ENCODE measurements at regions not wholly inside any gene's neighbourhood (a gene's known extent, or its start where the extent isn't known, plus 50 kb on each side); places are given as distances from the start of the nearest gene placed in this dataset.

DNA sequence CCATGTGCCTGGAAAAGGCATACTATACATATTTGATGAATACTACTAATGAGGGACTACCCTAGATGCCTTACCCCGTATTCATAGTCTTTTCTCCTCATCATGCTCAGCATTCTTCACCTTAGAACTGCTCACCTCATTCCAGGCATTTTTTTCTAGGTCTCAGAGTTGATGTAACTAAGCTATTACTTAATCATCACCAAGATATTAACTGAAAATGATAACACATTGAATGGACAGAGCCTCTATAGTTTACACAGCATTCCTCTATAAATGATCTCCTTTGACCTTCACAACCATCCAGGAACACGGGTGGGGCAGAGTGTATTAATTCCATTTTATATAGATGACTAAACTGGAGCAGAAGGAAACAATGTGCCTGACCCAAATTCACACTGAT, 174.1 kb upstream of the DPH6 start:
- DNase-seq (ENCODE audit: low spot score): no peak
- intact Hi-C loops (cut with DNase I): no loop called here

DNA sequence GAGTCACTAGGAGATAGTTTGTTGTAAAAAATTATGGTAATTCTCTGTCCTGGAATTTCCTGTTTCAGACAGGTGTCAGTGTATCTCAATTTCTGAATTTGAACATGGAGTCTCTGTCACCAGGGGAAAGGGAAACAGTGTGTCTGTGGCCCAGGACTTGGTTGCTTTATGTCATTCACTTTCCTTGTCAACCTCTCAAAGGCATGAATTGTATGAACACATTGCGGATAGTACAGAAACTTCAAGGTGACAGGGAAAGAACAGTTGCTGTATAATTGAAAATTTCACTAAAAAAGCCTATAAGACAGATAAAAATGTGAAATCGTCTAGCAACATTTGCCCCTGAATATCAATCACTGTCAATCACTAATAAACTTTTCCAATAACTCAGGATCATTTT, 175.0 kb upstream of the DPH6 start:
- no peak for DNase-seq (ENCODE audit: low spot score)
- intact Hi-C loops (cut with DNase I): no loop called here

GRCh38 chr15:35721751-35722150, 175.8 kb upstream of the DPH6 start:
- no peak for DNase-seq (ENCODE audit: low spot score)
- intact Hi-C loops (cut with DNase I): no loop called here

DNA sequence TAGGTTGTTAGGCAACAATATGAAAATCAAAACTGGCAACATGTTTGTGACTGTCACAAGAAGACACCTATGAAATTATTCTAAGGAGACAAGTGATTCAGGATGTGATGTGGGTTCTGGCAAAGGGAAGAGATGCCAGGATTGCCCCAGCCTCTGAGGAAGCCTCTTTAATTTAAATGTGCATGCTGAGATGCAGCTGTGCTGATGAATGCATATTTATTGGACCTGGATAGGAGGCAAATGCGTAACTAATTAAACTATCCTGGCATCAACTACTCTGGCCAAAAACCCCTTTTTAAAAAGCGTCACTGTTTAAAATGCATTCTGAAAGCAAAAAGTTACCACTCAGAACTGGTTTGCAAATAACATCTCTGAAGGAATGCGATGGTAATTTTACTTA, 176.5 kb upstream of the DPH6 start:
- DNase-seq (ENCODE audit: low spot score): no peak
- intact Hi-C loops (cut with DNase I): no loop called here

DNA sequence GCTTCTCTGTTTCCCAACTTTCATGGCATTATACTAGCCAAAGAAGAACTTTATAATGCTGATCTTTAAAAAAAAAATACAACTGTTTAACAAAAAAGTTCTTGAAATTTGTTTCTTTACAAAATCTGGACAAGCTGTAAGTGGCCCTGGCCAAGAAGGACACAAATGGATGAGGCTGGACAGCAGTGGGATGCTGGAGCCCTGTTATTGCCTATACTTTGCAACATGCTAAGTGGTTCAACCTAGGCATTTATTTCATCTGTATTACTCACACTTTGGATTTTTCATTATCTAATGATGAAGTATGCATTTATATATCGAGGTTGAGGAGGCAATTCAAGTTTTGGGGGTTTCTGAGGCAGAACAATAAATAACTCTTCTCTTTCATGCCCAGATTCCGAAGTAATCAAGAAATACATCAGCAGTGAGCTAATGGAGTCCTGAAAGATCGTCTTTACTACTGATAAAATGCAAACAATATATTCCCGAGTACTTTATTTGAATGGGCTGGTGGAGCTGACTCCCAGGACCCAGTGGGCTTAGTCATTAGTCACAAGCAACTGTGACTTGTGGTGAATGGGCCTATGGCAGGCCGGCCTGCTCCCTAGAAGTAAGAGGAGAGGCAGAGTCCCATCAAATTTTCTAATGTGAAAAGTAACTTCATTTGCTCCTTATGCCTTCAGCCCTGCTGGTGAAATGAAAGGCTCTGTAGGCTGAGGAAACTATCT, 177.3 kb upstream of the DPH6 start:
- DNase-seq (ENCODE audit: low spot score): no peak
- intact Hi-C loops (cut with DNase I): no loop called here

GRCh38 chr15:35723852-35724251, 177.9 kb upstream of the DPH6 start:
- intact Hi-C loops (cut with DNase I): no loop called here
- no peak for DNase-seq (ENCODE audit: low spot score)

DNA sequence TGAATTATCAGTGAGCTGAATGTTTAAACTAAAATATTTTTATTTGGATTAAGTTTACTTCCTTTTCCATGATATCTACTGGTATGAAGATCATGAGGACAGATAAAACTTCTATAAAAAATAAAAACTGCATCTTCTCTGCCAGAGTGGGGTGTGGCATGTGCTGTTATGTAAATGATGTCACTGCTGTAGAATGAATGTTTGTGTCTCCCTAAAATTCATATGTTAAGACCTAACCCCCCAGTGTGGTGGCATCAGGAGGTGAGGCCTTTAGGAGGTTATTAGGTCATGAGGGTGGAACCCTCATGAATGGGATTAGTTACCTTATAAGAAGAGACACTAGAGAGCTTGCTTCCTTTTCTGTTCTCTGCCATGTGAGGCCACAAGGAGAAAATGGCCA, 178.7 kb upstream of the DPH6 start:
- intact Hi-C loops (cut with DNase I): no loop called here

DNA sequence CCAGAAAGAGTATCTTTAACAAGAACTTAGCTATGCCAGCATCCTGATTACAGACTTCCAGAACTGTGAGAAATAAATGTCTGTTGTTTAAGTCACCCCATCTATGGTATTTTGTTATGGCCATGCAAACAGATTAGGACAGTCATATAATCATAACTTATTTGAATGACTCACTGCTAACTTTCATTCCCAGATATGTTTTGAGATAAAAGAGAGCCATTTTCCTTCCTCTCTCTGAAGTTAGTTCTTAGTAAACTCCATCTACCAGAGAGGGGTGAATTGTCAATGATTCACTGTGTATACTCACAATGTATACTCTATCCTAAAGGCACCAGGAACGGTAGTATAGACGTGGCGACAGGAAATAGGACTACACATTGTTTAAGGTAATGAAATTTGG, 179.4 kb upstream of the DPH6 start:
- intact Hi-C loops (cut with DNase I): no loop called here
- DNase-seq (ENCODE audit: low spot score): no peak

More for the DNA sequence above, 178.7 kb upstream of the DPH6 start:
- no peak for DNase-seq (ENCODE audit: low spot score)

DNA sequence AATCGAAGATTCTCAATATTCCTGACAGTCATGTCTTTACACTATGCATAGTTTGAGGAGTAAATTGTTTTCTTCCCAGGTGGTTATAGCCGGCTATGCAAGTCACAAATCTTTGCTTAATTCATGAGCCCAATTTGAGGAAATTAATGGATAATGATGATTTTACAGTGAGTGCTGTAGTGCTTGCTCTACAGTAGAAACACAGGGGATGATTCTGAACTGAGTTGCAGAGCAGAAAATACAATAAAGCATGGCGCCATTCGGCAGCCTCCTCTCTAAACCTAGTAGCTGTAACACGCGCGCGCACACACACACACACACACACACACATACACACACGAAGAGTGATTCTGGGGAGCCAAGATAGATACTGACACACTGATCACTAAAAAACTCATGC, 181.7 kb upstream of the DPH6 start:
- intact Hi-C loops (cut with DNase I): no loop called here
- no peak for DNase-seq (ENCODE audit: low spot score)

- intact Hi-C loops (cut with DNase I): no loop called here
- no peak for DNase-seq (ENCODE audit: low spot score)
These were observed 182.4 kb upstream of the DPH6 start for GRCh38 chr15:35728219-35728940.

- DNase-seq (ENCODE audit: low spot score): no peak
- intact Hi-C loops (cut with DNase I): no loop called here
These were observed 190.2 kb upstream of the DPH6 start for GRCh38 chr15:35736150-35736549.

DNA sequence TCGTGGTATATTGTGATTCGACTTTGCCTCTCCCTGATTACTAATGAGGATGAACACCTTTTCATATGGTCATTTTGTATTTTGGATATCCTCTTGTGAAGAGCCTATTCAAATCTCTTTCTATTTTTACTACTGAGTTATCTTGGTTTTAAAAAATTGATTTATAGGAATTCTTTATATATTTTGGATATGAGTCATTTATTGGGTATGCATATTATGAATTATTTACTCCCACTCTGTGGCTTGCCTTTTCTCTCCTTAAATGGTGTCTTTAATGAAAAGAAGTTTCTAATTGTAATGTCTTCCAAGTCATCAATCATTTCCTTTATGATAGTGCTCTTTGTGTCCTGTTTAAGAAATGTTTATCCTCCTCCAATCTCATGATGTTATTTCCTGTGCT, 191.5 kb upstream of the DPH6 start:
- no peak for DNase-seq (ENCODE audit: low spot score)
- intact Hi-C loops (cut with DNase I): no loop called here

DNA sequence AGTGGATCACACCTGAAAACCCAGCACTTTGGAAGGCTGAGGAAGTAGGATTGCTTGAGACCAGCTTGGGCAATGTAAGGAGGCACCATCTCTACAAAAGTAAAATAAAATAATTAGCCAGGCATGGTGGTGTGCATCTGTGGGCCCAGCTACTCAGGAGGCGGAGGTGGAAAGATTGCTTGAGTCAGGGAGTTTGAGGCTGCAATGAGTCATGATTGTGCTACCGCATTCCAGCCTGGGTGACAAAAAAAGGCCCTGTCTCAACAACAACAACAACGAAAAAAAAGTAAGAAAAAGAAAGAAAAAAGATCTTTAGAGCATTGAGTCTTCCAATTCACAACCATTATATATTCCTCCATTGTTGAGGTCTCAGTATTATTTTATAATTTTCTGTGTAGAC, 192.4 kb upstream of the DPH6 start:
- DNase-seq (ENCODE audit: low spot score): no peak
- intact Hi-C loops (cut with DNase I): no loop called here

- no peak for DNase-seq (ENCODE audit: low spot score)
- intact Hi-C loops (cut with DNase I): no loop called here
These were observed 194.8 kb upstream of the DPH6 start for GRCh38 chr15:35740761-35741160.

DNA sequence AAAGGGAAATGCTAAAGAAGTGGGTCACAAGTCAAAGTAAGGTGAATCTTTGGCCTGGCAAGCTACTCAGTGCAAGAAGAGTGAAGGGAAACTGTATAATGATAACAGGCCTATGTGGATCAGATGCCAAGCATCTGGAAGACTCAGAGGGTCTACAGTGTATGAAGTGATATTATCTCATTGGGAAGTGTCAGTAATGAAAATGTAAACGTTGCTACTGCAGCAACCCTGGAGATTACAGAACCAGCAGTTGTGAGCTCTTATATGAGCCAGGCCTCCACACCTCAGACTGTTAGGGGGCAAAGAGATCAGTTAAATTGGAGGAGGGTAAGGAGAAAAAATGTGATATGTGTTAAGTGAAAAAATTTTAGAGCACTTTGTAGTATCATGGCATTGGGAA, 195.4 kb upstream of the DPH6 start:
- DNase-seq (ENCODE audit: low spot score): no peak
- intact Hi-C loops (cut with DNase I): no loop called here

DNA sequence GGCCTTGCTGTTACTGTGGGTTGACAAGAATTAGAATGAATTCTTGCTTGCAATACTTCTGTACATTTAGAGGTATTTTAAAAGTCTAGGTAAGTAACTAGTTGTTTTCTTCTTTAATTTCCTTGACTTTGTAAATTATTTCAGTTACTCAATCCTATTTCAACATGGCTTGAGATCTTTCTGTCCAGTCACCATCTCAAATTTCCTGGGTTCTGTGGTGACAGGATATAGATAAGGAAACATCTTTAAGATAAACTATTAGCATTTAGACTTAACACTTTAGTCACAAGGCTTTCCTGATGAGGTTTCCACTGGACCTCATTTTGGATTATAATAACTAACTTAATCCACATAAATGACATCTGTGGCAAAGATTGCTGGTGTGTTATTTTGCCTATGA, 195.9 kb upstream of the DPH6 start:
- DNase-seq (ENCODE audit: low spot score): no peak
- intact Hi-C loops (cut with DNase I): no loop called here

GRCh38 chr15:35743321-35743720, 197.4 kb upstream of the DPH6 start:
- no peak for DNase-seq (ENCODE audit: low spot score)
- intact Hi-C loops (cut with DNase I): no loop called here

DNA sequence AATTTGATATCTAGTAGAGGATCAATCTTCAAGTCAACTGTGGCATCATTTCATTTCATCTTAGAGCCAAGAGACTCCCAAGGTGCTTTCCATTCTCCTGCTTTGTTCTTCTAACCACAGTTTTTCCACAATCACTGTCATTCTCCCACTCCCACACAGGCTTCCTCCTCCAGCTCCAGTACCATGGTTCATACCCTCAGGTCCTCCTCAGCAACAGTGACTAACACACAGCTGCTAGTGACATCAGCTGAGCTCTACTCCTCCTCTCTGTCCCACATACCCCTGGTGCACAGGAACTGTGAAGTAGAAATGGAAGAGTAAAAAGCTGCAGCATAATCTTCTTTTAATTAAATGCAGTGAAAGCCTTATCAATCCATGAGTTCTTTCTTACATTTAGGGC, 200.2 kb upstream of the DPH6 start:
- intact Hi-C loops (cut with DNase I): no loop called here
- no peak for DNase-seq (ENCODE audit: low spot score)

- DNase-seq (ENCODE audit: low spot score): no peak
- intact Hi-C loops (cut with DNase I): no loop called here
These were observed 202.1 kb upstream of the DPH6 start for GRCh38 chr15:35748105-35748504.

- DNase-seq (ENCODE audit: low spot score): no peak
- intact Hi-C loops (cut with DNase I): loop anchor here (5.0 to 10.0 kb wide), 2 partner anchors 165 to 228 kb away; no protein-coding TSS in a partner anchor
These were observed 204.1 kb upstream of the DPH6 start for GRCh38 chr15:35750051-35750450.

GRCh38 chr15:35751413-35752133, 205.6 kb upstream of the DPH6 start:
- intact Hi-C loops (cut with DNase I): loop anchor here (5.0 to 10.0 kb wide), 2 partner anchors 163 to 229 kb away; no protein-coding TSS in a partner anchor
- no peak for DNase-seq (ENCODE audit: low spot score)
